ENCODE measurements at regions not wholly inside any gene's neighbourhood (a gene's known extent, or its start where the extent isn't known, plus 50 kb on each side); places are given as distances from the start of the nearest gene placed in this dataset.

DNA sequence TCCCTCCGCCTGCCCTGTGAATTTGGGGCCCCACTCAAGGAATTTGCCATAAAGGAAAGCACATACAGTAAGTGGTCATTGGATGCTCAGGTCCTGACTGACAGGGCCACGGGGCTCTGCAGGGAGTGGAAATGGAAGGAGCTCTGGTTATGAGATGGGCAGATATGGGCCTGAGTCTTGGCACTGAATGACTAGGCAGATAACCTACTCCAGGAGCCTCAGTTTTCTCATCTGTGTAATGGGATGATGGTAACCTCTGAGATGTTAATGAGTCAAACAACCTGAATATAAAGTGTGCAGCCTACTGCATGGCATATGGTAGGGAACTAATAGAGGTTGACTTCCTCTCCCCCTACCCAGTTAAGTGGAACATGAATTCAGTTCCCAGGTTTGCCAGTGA, 56.4 kb upstream of the NAA20 start:
- TF ChIP-seq, protein P1, sequence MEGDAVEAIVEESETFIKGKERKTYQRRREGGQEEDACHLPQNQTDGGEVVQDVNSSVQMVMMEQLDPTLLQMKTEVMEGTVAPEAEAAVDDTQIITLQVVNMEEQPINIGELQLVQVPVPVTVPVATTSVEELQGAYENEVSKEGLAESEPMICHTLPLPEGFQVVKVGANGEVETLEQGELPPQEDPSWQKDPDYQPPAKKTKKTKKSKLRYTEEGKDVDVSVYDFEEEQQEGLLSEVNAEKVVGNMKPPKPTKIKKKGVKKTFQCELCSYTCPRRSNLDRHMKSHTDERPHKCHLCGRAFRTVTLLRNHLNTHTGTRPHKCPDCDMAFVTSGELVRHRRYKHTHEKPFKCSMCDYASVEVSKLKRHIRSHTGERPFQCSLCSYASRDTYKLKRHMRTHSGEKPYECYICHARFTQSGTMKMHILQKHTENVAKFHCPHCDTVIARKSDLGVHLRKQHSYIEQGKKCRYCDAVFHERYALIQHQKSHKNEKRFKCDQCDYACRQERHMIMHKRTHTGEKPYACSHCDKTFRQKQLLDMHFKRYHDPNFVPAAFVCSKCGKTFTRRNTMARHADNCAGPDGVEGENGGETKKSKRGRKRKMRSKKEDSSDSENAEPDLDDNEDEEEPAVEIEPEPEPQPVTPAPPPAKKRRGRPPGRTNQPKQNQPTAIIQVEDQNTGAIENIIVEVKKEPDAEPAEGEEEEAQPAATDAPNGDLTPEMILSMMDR (IDR thresholded peaks at IDR 0.05) = no peak
- no peak for TF ChIP-seq POLR2A (IDR thresholded peaks at IDR 0.05)
